ENCODE measurements at regions not wholly inside any gene's neighbourhood (a gene's known extent, or its start where the extent isn't known, plus 50 kb on each side); places are given as distances from the start of the nearest gene placed in this dataset.

GRCh38 chr1:55860798-55861519 is 645.8 kb upstream of the USP24 start:
- DNase-seq (ENCODE audit: low read depth in 3 of 3, low spot score in 2 of 3) = no peak

DNA sequence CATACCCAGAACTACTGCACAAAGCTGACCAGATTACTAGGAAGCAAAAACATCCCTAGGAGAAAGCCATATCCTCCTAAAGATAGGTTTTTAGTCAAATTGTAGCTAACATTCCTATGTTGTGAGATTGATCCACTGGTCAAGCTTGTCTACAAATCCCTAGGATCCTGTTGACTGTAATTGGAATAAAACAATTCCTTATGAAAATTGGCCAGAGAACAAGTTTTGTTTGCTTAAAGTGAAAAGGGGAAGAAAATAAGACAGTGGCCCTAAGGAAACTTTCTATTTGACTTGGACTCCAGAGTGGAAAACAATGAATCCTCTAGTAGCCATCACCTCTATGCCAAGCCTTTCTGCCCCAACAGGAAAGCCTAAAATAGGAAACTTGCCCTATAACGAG is 645.2 kb upstream of the USP24 start:
- DNase-seq (ENCODE audit: low read depth in 3 of 3, low spot score in 2 of 3) = no peak

DNA sequence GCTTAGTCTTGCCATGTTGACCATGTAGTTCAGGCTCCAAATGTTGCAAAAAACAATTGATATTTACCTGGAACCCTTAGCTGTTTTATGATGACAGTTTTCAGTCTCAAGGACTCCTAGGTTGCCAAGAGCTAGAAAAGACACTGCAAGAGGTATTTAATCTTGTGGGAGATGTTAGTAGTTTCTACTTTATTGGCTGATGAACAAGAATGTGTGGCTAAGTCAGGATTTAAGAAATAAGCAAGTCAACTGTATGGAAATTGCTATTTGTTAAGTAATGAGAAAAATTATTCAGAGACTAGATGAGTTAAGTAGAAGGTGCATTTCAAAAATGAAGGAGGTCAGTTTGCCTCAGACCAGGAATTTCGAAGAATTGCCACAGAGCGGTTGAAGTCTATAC is 639.7 kb upstream of the USP24 start:
- DNase-seq (ENCODE audit: low read depth in 3 of 3, low spot score in 2 of 3) = no peak

- DNase-seq (ENCODE audit: low read depth in 3 of 3, low spot score in 2 of 3) = no peak
These were observed 633.7 kb upstream of the USP24 start for GRCh38 chr1:55848906-55849305.

DNA sequence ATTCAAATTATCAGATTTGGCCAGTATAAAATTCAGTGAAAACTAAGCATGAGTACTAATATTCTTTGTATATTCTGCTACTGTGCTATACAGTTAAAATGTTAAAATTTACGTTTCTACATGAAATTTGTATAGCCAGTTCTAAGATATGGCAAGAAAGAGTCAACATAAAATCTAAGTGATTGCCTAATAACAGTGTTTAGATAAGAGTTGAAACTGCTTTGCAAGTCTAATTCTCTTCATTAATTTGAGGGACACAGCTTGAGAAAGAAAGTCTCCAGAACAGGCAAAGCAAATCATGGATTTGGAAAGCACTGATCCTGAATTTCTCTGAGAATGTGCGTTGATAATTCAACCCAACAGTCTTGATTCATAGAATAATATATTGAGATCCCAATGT is 630.9 kb upstream of the USP24 start:
- no peak for DNase-seq (ENCODE audit: low read depth in 3 of 3, low spot score in 2 of 3)

DNA sequence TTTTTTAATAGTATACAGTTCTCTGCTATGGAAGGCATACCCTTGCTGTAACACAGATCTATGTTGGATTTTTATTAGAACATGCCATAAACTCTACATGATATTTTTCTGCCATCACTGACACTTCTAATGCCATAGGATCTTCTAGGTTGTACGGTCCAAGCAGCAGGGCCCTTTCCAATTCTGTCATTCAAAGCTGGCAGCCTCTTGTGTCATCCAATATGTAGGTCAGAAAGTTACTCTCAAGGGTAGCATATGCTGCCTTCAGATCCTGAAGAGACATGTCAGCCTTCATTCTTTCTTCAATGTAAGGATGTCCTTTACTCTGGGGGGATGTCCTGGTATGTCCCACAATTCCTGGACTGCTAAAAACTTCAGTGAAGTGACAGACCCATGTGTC is 629.2 kb upstream of the USP24 start:
- no peak for DNase-seq (ENCODE audit: low read depth in 3 of 3, low spot score in 2 of 3)

DNA sequence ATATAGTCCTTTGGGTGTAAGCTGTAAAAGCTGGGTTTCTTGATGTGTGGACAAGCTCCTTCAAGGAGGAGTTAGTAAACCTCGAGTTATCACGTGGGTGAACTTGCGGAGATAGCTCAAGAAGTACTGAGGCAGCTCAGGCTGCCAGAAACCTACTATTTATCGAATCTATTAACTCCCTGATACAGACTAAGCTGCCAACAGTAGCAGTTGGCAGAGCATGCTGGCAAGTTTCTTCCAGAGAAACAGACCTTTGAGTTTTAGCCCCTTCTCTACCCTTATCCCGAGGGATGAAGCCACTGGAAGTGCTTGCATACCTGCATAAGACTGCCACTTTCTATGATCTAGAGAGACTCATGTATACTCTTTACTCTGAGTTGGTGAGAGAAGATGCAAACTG is 624.5 kb upstream of the USP24 start:
- DNase-seq (ENCODE audit: low read depth in 3 of 3, low spot score in 2 of 3) = no peak

DNA sequence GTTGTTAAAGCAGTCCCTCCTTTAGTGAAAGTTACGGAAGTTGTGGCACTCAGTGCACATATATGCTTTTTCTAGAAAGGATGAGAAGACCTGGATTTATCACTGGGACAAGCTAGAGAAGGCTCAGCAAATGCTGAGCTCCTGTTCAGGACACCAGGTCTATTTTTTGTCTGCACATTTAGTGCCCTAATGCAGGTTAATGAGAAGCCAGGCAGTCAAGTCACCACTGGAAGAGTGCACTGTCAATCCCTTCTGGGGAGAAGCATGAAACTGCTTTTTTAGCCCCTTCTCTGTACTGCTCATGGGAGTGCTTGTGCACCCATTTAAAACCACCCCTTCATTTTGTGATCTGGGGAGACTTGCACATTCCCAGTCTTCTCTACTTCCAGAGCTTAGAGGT is 624.1 kb upstream of the USP24 start:
- no peak for DNase-seq (ENCODE audit: low read depth in 3 of 3, low spot score in 2 of 3)

- no peak for DNase-seq (ENCODE audit: low read depth in 3 of 3, low spot score in 2 of 3)
These were observed 620.9 kb upstream of the USP24 start for GRCh38 chr1:55836086-55836485.

GRCh38 chr1:55833529-55834091 is 618.4 kb upstream of the USP24 start:
- peak; percentile 19 to 48 (median 24) for DNase-seq (ENCODE audit: low read depth in 3 of 3, low spot score in 2 of 3)

DNA sequence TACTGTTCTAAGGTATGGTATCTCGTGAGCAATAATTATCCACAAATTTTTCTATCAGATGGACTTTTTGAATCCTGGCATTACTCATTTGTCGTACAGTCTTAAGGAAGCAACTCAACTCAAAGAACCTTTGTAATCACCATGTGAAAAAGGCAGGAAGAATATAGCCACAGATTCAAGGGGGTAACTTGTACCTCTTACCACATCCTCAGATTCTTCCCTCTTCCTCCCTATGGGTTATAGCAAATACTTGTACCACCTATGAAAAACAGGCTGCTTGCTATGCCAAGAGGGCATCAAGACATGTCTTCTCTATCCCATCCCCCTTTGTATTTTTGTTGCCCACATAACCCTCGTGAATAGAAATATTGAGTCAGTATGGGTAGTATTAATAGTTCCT is 616.6 kb upstream of the USP24 start:
- no peak for DNase-seq (ENCODE audit: low read depth in 3 of 3, low spot score in 2 of 3)

- DNase-seq (ENCODE audit: low read depth in 3 of 3, low spot score in 2 of 3) = no peak
These were observed 612.9 kb upstream of the USP24 start for GRCh38 chr1:55828044-55828443.

GRCh38 chr1:55827350-55827749 is 612.2 kb upstream of the USP24 start:
- DNase-seq (ENCODE audit: low read depth in 3 of 3, low spot score in 2 of 3) = no peak

DNA sequence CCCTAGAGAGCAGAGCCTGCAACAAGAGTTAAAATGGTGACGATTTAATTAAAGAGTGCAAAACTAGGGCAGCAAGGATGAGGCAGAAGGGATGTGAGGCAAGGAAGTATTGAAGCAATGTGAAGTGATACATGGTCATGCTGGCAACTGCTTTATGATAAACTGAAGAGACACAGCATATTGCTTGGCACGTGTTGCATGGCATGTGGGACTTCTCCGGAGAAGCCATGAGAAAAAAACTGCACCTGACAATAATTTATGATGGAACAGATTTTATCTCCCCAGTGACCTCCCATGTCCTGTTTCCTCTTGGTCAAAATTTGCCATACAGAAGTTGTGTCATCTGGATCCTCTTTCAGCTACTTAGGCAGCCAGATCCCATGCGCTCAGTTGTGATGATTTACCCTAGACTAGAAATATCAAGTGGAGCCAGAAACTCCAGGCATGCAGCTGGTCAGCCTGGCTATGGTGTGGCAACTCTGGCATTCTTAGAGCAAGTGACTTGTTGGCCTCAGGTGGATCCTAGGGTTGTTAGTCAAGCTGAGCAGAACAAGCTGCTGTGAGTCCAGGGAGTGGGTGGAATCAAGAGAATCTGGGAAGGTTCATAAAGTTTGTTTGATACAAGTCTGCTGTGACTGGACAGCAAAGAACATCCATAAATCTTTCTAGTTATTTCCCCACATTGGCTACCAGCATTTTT is 611.4 kb upstream of the USP24 start:
- no peak for DNase-seq (ENCODE audit: low read depth in 3 of 3, low spot score in 2 of 3)

DNA sequence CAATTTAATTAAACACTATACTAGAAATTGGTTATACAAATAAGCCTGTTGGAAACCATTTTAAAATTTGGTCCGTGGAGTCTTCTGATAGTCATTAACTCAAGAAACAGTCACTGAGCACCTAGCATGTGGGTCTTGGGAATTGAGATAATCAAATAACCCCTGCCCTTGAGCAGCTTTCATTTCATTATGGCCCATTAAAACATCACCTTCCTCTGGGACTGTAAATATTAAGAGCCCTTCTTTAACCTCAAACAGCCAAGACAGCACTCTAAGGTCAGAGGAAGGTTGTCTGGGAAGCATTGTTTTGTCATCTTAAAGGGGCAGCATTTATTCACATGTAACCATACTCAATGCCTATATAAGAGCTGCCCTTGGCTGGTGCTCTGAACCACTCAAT is 610.3 kb upstream of the USP24 start:
- no peak for DNase-seq (ENCODE audit: low read depth in 3 of 3, low spot score in 2 of 3)

- DNase-seq (ENCODE audit: low read depth in 3 of 3, low spot score in 2 of 3) = no peak
These were observed 609.1 kb upstream of the USP24 start for GRCh38 chr1:55824251-55824640.

DNA sequence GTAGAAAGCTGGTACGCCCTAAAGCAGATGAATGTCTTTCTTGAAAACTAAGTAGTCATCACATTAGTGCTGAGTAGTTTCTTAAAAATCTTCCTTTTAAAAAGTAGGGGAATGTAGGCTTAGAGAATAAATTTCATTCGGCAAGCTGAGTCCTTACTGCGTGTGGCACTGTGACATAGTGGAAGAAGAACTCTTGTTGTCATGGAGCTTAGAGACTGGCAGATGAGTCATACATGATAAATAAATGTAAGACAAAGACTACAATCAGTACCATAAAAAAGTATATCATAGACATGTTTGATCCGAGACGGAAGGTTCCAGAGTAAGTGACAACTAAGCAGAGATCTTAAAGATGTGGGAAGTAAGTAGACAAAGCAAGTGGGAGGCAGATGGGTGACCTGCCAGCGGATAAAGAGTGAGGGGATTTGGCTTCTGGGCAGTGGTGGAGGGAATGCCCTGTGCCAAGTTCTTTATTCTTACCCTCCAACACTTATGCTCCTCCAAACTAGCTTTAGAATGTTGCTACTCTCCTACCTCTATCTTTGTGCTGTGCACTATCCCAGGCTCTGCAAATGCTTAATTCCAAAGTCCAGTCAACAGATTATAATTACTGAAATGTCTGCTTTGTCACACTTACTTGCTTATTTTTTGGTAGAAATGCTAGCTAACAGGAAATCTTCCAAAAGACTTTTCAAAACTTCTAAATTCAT is 608.5 kb upstream of the USP24 start:
- no peak for DNase-seq (ENCODE audit: low read depth in 3 of 3, low spot score in 2 of 3)

DNA sequence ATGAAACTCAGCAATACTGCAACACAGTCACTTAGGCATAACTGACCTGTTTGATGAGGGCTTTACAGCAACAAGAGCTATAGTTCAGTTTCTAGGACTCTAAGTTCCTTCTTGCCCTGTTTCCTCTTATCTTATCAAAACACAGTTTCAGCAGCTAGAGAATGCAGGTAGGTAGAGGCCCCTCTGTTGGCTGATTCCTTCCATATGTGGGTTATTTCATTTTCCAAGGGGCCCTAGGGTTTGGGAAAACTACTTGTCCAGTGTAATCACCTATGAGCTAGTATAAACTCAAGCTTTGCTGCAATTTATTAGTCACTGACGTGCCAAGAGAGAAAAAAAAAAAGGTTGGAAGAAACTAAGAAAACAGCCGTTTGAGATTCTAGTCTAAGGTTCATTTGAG is 607.7 kb upstream of the USP24 start:
- DNase-seq (ENCODE audit: low read depth in 3 of 3, low spot score in 2 of 3) = no peak

DNA sequence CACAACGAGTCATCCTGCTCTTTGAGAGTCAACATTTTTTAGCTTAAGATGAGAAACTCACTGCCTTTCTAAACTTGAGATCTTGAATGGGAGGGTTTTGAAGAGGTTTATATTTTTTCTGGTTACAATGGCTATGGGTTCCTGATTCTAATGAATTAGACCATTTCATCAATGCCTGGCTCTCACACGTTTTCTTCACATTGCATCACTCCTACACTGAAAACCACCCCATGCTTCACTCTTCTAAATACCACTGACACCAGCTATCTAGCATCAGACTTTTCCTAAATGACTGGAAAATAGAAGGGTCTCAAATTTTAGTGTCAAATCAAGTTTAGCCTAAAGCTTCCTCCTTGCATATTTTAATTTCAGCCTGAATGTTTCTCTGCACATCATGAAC is 606.1 kb upstream of the USP24 start:
- DNase-seq (ENCODE audit: low read depth in 3 of 3, low spot score in 2 of 3) = no peak

DNA sequence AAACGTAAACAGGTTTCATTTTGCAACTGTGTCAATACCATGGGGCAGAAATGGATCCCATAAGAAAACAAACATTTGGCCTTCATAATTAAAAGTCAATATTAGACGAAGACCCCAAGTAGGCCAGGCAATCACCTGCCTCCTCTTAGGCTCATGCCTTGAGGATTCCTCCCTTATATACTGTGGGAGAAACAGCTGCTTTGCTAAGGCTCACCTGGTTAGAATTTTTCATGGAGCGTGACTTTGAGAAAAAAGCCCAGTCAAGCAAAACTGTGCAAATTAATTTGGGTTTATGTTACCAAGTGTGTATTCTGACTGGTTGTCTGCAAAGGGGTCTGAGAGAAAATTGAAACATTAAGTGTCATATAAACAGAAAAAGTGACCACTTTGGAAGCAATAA is 605.3 kb upstream of the USP24 start:
- DNase-seq (ENCODE audit: low read depth in 3 of 3, low spot score in 2 of 3) = peak in 1 of 3 donors; percentile 45

GRCh38 chr1:55819011-55819410 is 603.8 kb upstream of the USP24 start:
- DNase-seq (ENCODE audit: low read depth in 3 of 3, low spot score in 2 of 3) = no peak

Data from right renal cortex interstitium (tissue), 3 donors.